PC-9 (cell line): ENCODE measurements at regions not wholly inside any gene's neighbourhood (a gene's known extent, or its start where the extent isn't known, plus 50 kb on each side); places are given as distances from the start of the nearest gene placed in this dataset.

Experiments used
- BruUV-seq: library from RNA; stranded (reverse); fragments of 400-500 nt; replicated peaks from 2 replicates; lab custom pipeline; 2021; lab: Mats Ljungman, UMichigan
- CTCF ChIA-PET: fragments of 300-600 bp; sonication (Branson Sonifier 250); formaldehyde crosslinking; loops from one replicate; lab custom pipeline; 2022; ENCODE audit warnings: antibody characterized with exemption; lab: Charles Lee
- POLR2A ChIA-PET: fragments of 300-600 bp; sonication (Branson Sonifier 250); formaldehyde crosslinking; loops from one replicate; lab custom pipeline; 2022; ENCODE audit warnings: antibody characterized with exemption; ENCODE audit not compliant: unreplicated experiment; lab: Charles Lee
- DNase-seq, 2 experiments: peaks; one replicate each; pipeline versions ENCODE4 v3.0.0 to v3.0.0-alpha.2; 2015 to 2022; ENCODE audit warnings: mixed read lengths in 1 of 2
- H2AFZ ChIP-seq: fragments of 200-600 bp; sonication (generic); 2 replicates; pipeline ENCODE4 v1.8.1; 2017; ENCODE audit warnings: antibody characterized with exemption
- H3F3A ChIP-seq: fragments of 200-600 bp; sonication (generic); 2 replicates; pipeline ENCODE4 v1.8.1; 2017; ENCODE audit warnings: antibody characterized with exemption, mild to moderate bottlenecking, low read depth; ENCODE audit not compliant: insufficient read depth
- H3K27ac ChIP-seq: fragments of 200-600 bp; sonication (generic); 2 replicates; pipeline ENCODE4 v1.6.1; 2016; ENCODE audit warnings: mixed run types
- H3K27me3 ChIP-seq: fragments of 200-600 bp; sonication (generic); 2 replicates; pipeline ENCODE4 v1.6.1; 2016; ENCODE audit warnings: low read depth, mixed run types; ENCODE audit not compliant: insufficient read depth
- H3K36me3 ChIP-seq: fragments of 200-600 bp; sonication (generic); 2 replicates; pipeline ENCODE4 v1.6.1; 2016; ENCODE audit warnings: low read depth, mixed run types
- H3K4me1 ChIP-seq: fragments of 200-600 bp; sonication (generic); replicated peaks from 2 replicates; pipeline ENCODE4 v1.6.1; 2016; ENCODE audit warnings: mixed run types; ENCODE audit not compliant: insufficient read depth
- H3K4me2 ChIP-seq: fragments of 200-600 bp; sonication (generic); 2 replicates; pipeline ENCODE4 v1.6.1; 2017; ENCODE audit warnings: mixed run types
- H3K4me3 ChIP-seq: fragments of 200-600 bp; sonication (generic); 2 replicates; pipeline ENCODE4 v1.6.1; 2016; ENCODE audit warnings: mixed run types
- H3K79me2 ChIP-seq: fragments of 200-600 bp; sonication (generic); 2 replicates; pipeline ENCODE4 v1.6.1; 2017; ENCODE audit warnings: low read depth, mixed run types
- H3K9me2 ChIP-seq: fragments of 200-600 bp; sonication (generic); 2 replicates; pipeline ENCODE4 v1.8.1; 2017; ENCODE audit warnings: mild to moderate bottlenecking; ENCODE audit not compliant: insufficient read depth
- H3K9me3 ChIP-seq: fragments of 200-600 bp; sonication (generic); 2 replicates; pipeline ENCODE4 v1.8.1; 2016; ENCODE audit warnings: low read depth; ENCODE audit not compliant: insufficient read depth
- H4K20me1 ChIP-seq: fragments of 200-600 bp; sonication (generic); 2 replicates; pipeline ENCODE4 v1.8.1; 2017; ENCODE audit not compliant: insufficient read depth
- EZH2 ChIP-seq: fragments of 200-600 bp; sonication (generic); IDR thresholded peaks from 2 replicates; pipeline ENCODE4 v1.8.0; 2017; ENCODE audit warnings: antibody characterized with exemption, low read depth
- intact Hi-C: fragments of 100-400 bp; cut with micrococcal nuclease; formaldehyde crosslinking; loops from one replicate; pipeline ENCODE4 v1.10.0; 2022; ENCODE audit not compliant: unreplicated experiment
- TF ChIP-seq, protein P1 (sequence below): fragments of 200-600 bp; sonication (generic); conservative IDR thresholded peaks from 2 replicates; pipeline ENCODE4 v1.6.1; 2017; ENCODE audit warnings: mixed run types, antibody characterized with exemption, mild to moderate bottlenecking, moderate library complexity

DNA sequence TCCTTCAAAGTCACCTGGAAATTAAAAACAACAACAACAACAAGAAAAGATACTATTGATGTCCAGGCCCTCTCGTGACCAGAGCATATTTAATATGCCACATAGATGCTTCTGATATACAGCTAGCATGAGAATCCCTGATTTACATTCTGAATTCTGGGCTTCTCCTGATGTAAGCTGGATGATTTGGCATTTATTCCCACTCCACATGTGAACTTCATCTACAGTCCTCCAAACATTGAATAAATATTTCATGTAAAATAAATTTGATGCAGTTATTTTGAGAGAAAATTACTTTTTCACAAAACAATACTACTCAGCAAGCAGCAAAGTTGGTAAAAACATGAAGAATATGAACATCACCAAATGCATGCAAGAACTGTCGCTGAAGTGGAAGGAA, 453.2 kb upstream of the SETBP1 start:
- Histone ChIP-seq H3K4me3 (no peak overlapping the region), H3K27ac (no peak overlapping the region), H4K20me1 (no peaks in the 10 kb centered on the region), H3K79me2 (no peaks in the 10 kb centered on the region), H3K9me2 (peaks cover 5% of the 10 kb centered on the region; the same call in 1 of the 2 replicates), H2AFZ (no peak overlapping the region), H3F3A (no peaks in the 10 kb centered on the region), H3K27me3 (no peaks in the 10 kb centered on the region), H3K4me1 (no peaks in the 10 kb centered on the region), H3K36me3 (no peaks in the 10 kb centered on the region), H3K4me2 (no peak overlapping the region), H3K9me3 (no peaks in the 10 kb centered on the region)
- no TSS peak for BruUV-seq
- DNase-seq, result no peak
- CTCF ChIA-PET, result no interaction called here
- TF ChIP-seq, protein P1, sequence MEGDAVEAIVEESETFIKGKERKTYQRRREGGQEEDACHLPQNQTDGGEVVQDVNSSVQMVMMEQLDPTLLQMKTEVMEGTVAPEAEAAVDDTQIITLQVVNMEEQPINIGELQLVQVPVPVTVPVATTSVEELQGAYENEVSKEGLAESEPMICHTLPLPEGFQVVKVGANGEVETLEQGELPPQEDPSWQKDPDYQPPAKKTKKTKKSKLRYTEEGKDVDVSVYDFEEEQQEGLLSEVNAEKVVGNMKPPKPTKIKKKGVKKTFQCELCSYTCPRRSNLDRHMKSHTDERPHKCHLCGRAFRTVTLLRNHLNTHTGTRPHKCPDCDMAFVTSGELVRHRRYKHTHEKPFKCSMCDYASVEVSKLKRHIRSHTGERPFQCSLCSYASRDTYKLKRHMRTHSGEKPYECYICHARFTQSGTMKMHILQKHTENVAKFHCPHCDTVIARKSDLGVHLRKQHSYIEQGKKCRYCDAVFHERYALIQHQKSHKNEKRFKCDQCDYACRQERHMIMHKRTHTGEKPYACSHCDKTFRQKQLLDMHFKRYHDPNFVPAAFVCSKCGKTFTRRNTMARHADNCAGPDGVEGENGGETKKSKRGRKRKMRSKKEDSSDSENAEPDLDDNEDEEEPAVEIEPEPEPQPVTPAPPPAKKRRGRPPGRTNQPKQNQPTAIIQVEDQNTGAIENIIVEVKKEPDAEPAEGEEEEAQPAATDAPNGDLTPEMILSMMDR, result no peak
- TF ChIP-seq EZH2, result no peak
- intact Hi-C loops, result no loop called here
- POLR2A ChIA-PET, result no interaction called here

DNA sequence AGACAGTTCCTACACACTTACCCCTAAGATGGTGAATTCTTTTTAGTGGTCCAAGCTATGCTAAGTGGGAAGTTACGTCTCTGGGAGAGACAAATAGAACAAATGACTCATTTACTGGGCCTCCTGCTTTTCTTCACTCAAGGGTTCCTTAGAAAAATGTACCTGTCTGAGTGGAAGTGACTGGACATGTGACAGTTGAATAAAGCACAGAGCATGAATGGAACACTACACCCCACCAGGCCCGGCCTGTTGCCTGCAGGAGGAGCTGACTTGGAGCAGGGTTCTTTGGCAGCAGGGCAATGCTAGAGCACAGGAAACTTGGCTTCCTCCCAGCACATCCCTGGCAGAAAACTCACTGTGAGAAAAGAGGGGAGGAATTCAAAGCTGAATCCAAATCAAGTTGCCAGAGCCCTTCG, 451.0 kb upstream of the SETBP1 start:
- no peaks in the 10 kb centered on the region for H3K9me3 ChIP-seq
- H3K4me2 ChIP-seq, result no peak overlapping the region
- intact Hi-C loops, result no loop called here
- H3K4me1 ChIP-seq, result no peaks in the 10 kb centered on the region
- H3K79me2 ChIP-seq, result no peaks in the 10 kb centered on the region
- H4K20me1 ChIP-seq, result no peaks in the 10 kb centered on the region
- H3K36me3 ChIP-seq, result no peaks in the 10 kb centered on the region
- H3K27ac ChIP-seq, result no peak overlapping the region
- H3K4me3 ChIP-seq, result no peak overlapping the region
- POLR2A ChIA-PET, result no interaction called here
- DNase-seq, result no peak
- TF ChIP-seq, protein P1, result no peak
- no peak for TF ChIP-seq EZH2
- no TSS peak for BruUV-seq
- H3F3A ChIP-seq, result no peaks in the 10 kb centered on the region
- no peak overlapping the region for H2AFZ ChIP-seq
- no peaks in the 10 kb centered on the region for H3K27me3 ChIP-seq
- CTCF ChIA-PET, result no interaction called here
- H3K9me2 ChIP-seq, result peaks cover 5% of the 10 kb centered on the region; the same call in 1 of the 2 replicates

DNA sequence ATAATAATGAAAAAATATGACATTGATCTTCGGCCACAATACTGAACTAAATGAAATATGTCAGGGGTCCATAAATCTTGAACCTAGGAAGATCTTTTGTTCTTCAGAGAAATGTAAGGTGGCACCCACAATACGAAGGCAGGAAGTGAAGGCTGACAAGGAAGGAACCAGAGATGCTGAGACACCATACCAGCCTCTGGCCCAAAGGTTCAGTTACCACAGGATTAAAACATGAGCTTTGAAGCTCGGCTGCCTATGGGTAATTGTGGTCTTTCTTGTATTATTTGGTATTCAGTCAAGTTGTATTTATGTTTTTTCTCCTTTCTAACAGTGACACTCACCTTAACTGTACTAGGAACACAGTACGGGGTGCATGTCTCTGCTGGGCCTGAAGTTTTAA, 448.8 kb upstream of the SETBP1 start:
- ChIA-PET POLR2A (no interaction called here), CTCF (no interaction called here)
- TF ChIP-seq EZH2, result no peak
- TF ChIP-seq, protein P1, result no peak
- no peaks in the 10 kb centered on the region for H3K79me2 ChIP-seq
- DNase-seq, result no peak
- peaks cover 5% of the 10 kb centered on the region; the same call in 1 of the 2 replicates for H3K9me2 ChIP-seq
- no peak overlapping the region for H2AFZ ChIP-seq
- intact Hi-C loops, result no loop called here
- H3K9me3 ChIP-seq, result no peaks in the 10 kb centered on the region
- no peak overlapping the region for H3K27ac ChIP-seq
- H3K4me3 ChIP-seq, result no peak overlapping the region
- no peaks in the 10 kb centered on the region for H4K20me1 ChIP-seq
- no peaks in the 10 kb centered on the region for H3K27me3 ChIP-seq
- no peak overlapping the region for H3K4me2 ChIP-seq
- H3K36me3 ChIP-seq, result no peaks in the 10 kb centered on the region
- no TSS peak for BruUV-seq
- H3F3A ChIP-seq, result no peaks in the 10 kb centered on the region
- H3K4me1 ChIP-seq, result no peaks in the 10 kb centered on the region
